AG10803 (cell line): ENCODE measurements at regions not wholly inside any gene's neighbourhood (a gene's known extent, or its start where the extent isn't known, plus 50 kb on each side); places are given as distances from the start of the nearest gene placed in this dataset.

Source experiments
- DNase-seq: peaks from one replicate; pipeline ENCODE4 v3.0.0; 2010; ENCODE audit warnings: low read depth
- H3K4me3 ChIP-seq: 2 replicates; pipeline ENCODE4 v1.5.1; 2011; ENCODE audit warnings: mild to moderate bottlenecking, low read length, control low read depth
- CTCF ChIP-seq: conservative IDR thresholded peaks from 2 replicates; pipeline ENCODE4 v1.5.1; 2011; ENCODE audit warnings: mild to moderate bottlenecking, low read length, control low read depth, inconsistent platforms

DNA sequence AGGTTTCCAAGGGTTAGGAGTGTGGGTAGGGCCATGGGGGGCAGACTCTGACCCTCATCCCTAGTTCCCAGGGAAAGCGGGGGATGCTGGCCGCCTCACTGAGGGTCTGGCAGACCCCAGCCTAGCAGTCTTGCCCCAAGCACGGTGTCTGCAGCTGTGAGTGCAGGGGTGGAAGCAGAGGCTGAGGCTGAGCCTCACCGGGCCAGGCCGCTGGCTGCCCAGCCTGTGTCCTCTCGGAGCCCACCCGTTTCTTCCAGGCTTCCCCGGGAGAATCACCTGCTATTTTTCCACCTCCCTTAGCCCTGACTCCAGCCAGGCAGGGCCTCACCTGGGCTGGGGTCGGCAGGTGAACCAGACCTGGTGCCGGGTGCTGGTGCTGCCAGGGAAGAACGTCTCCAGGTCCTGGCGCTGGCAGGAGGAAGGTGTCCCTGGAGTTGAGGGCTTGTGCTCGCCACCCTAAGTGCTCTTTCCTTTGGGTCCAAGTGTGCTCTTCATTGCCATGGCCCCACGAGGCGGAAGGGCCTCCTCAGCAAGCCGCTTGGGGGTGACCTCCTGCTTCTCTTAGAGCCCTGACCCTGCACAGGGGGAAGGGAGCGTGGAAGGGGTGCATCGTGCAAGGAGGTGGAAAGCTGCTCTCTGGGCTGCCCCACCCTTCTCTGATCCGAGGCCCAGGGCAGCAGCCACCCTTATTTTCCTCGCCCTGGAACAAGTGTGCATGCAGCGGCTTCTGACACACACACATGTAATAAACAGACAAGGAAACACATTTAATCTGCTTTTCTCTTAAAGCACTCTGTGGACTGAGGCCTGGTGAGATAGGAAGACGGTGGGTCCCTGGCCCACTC is 112.7 kb downstream of the FAM53A start:
- no peak overlapping the region for H3K4me3 ChIP-seq
- TF ChIP-seq CTCF = no peak
- DNase-seq = no peak

DNA sequence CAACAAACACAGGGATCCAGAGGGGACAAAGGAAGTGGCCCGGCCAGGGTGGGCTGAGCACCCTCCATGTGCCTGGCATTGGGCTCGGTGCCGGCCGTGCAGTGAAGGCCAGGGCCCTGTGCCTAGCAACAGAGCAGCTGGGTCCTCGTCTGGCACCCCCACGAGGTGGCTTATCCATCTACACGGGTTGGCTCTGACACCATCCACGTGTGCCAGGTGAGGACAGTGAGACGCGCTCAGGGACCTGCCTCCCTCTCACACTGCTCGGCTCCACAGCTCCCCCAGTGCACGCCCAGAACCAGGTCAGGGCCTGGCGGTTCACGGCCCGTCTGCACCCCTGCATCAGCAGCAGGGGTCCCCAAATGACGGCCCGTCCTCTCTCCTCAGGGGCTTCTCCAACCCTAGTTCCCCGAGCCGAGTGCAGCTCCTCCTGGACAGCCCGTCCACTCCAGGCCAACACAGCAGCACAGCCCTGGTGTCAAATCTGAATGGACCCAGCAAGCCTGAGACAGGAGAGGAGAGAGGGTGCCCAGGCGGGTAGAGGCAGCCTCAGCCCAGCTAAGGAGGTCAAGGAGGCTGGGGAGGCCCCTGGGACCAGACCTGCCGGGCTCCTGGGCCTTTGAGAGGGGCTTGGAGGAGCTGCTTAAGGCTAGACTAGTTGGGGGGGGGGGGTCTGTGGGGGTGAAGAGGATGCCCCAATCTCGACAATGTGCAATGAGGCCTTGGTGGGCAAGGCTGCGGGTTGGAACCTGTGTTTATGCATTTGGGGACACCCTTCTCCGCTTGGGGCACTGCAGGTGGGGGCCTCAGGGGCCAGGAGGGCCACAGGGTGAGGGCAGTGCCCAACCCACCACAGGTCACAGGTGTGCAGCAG is 113.6 kb downstream of the FAM53A start:
- DNase-seq = no peak
- no peak for TF ChIP-seq CTCF

GRCh38 chr4:1569461-1570151 is 114.5 kb downstream of the FAM53A start:
- TF ChIP-seq CTCF = no peak
- no peak overlapping the region for H3K4me3 ChIP-seq
- no peak for DNase-seq

More for the DNA sequence above, 113.6 kb downstream of the FAM53A start:
- no peak overlapping the region for H3K4me3 ChIP-seq

DNA sequence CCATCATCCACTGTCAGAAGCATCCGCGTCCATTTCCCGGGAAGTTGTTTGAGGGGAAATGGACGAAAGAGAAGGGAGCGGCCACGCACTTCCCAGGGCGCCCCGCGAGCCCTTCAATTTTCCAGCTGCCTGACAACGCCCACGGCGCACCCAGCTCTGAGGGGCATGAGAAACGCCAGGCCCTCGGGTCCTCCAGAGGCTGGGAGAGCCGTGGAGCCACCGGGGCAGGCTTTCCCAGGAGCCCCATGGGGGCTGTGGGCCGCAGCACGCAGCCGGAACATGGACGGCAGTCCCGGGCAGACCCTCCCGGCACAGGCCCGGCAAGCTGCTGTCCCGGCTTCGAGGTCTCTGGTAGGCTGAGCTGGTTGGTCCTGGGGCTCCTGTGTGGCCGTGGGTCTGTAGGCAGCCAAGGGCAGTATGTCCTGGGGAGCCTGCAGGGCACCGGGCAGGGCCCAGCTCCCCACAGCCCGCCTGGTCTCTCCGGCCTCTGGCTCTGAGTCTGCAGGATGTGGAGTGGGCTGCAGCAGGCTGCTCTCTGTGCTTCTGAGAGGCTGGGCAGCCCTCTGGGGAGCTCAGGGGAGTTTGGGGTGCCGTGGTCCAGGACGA is 115.2 kb downstream of the FAM53A start:
- no peak for DNase-seq
- H3K4me3 ChIP-seq = no peak overlapping the region
- TF ChIP-seq CTCF = no peak

DNA sequence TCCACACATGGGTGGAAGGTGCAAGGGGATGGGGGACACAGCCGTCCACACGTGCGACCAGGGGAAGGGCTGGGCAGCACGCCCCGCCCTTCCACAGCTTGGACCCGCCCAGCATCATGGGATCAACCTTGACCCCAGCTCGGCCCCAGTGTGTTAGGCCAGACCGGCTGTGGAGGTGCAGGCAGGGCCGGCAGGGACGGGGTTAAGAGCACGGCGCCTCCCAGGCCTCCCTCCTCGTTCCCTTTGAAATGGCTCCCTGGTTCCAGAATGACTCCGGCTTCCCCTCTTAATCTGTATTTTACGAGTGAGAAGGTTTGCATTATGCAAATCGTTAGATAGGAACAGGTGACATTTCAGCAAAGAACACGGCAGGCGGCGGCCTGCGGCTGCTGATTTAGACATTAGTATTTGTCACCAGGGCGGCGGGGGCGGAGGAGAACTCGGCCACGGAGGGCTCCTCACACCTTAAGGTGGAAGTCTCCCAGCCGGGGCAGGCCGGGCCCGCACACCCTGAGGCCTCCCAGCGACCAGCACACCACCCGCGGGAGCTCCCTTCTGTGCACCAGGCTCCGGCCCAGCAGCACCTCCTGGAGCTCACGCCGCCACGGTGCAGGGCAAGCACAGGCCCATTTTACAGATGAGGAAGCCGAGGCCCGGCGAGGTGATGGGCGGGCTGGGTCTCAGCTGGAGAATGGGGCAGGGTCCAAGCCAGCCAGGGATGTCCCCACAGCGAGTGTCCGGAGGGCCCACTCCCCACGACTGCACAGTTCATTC is 116.1 kb downstream of the FAM53A start:
- TF ChIP-seq CTCF = no peak
- no peak for DNase-seq
- no peak overlapping the region for H3K4me3 ChIP-seq

DNA sequence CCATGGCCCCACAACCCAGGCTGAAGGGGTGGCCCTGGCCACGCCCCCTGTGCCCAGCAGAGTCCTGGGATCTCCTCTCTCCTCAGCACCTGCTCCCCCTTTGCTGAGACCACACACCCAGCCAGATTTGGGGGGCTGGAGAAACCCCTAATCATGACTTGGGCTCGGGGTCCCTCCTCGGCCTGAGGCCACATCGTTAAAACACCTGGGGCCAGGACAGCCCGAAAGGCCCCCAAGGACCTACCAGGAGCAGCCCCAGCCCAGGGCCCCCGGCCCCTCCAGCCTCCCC is 116.7 kb downstream of the FAM53A start:
- H3K4me3 ChIP-seq = no peak overlapping the region
- DNase-seq = no peak
- no peak for TF ChIP-seq CTCF
